CD4-positive, alpha-beta memory T cell (primary cell): ENCODE measurements at regions not wholly inside any gene's neighbourhood (a gene's known extent, or its start where the extent isn't known, plus 50 kb on each side); places are given as distances from the start of the nearest gene placed in this dataset.

ENCODE experiments used
- CTCF ChIA-PET: fragments of 350-600 bp; sonication (Branson Sonifier 250); formaldehyde crosslinking; loops from one replicate; lab custom pipeline; 2021; ENCODE audit warnings: inconsistent platforms; ENCODE audit not compliant: partially characterized antibody; lab: Charles Lee
- POLR2A ChIA-PET: fragments of 350-600 bp; sonication (Branson Sonifier 250); formaldehyde crosslinking; loops from one replicate; lab custom pipeline; 2021; ENCODE audit not compliant: partially characterized antibody; lab: Charles Lee
- DNase-seq, 5 donors: peaks; one replicate each; pipeline versions ENCODE4 v3.0.0 to v3.0.0-alpha.2; 2020 to 2022; ENCODE audit warnings: mixed read lengths in 1 of 5
- H3K27ac ChIP-seq: one replicate; pipeline ENCODE4 v1.7.0; 2013; ENCODE audit warnings: low read depth, low read length
- H3K27me3 ChIP-seq: 2 replicates; pipeline ENCODE4 v1.7.0; 2013; ENCODE audit warnings: mild to moderate bottlenecking, low read length, moderate library complexity; ENCODE audit not compliant: insufficient read depth
- H3K36me3 ChIP-seq: 2 replicates; pipeline ENCODE4 v1.7.0; 2013; ENCODE audit warnings: mild to moderate bottlenecking, low read length, moderate library complexity; ENCODE audit not compliant: insufficient read depth
- H3K4me1 ChIP-seq: 2 replicates; pipeline ENCODE4 v1.7.0; 2013; ENCODE audit warnings: mild to moderate bottlenecking, low read length, moderate library complexity; ENCODE audit not compliant: insufficient read depth
- H3K4me3 ChIP-seq, 2 donors: one replicate each; pipeline ENCODE4 v1.7.0; 2013; ENCODE audit warnings: low read length in 2 of 2, mild to moderate bottlenecking in 1 of 2
- H3K9me3 ChIP-seq, 2 donors: one replicate each; pipeline ENCODE4 v1.7.0; 2013; ENCODE audit warnings: low read length in 2 of 2, control low read depth in 1 of 2; ENCODE audit not compliant: control insufficient read depth in 1 of 2
- H3K27ac Mint-ChIP-seq, 7 donors: one replicate each; pipeline ENCODE4 v1.8.0; 2020 to 2021; ENCODE audit warnings: mixed read lengths in 7 of 7, mild to moderate bottlenecking in 6 of 7, inconsistent platforms in 3 of 7, moderate library complexity in 3 of 7
- H3K27me3 Mint-ChIP-seq, 2 donors: one replicate each; pipeline ENCODE4 v1.8.0; 2020 to 2021; ENCODE audit warnings: mixed read lengths in 2 of 2
- H3K36me3 Mint-ChIP-seq, 2 donors: one replicate each; pipeline ENCODE4 v1.8.0; 2020 to 2021; ENCODE audit warnings: mixed read lengths in 2 of 2, inconsistent platforms in 1 of 2, mild to moderate bottlenecking in 1 of 2
- H3K4me1 Mint-ChIP-seq, 4 donors: one replicate each; pipeline ENCODE4 v1.8.0; 2020 to 2021; ENCODE audit warnings: mixed read lengths in 4 of 4, mild to moderate bottlenecking in 1 of 4
- H3K4me3 Mint-ChIP-seq, 8 donors: one replicate each; pipeline ENCODE4 v1.8.0; 2020 to 2021; ENCODE audit warnings: mixed read lengths in 8 of 8, mild to moderate bottlenecking in 7 of 8, moderate library complexity in 6 of 8, inconsistent platforms in 3 of 8
- H3K9me3 Mint-ChIP-seq, 8 donors: one replicate each; pipeline ENCODE4 v1.8.0; 2020 to 2021; ENCODE audit warnings: mixed read lengths in 8 of 8, mild to moderate bottlenecking in 5 of 8, inconsistent platforms in 3 of 8, moderate library complexity in 1 of 8
- intact Hi-C: fragments of 100-400 bp; cut with micrococcal nuclease; formaldehyde crosslinking; loops from one replicate; pipeline ENCODE4 v1.15.1; 2023

DNA sequence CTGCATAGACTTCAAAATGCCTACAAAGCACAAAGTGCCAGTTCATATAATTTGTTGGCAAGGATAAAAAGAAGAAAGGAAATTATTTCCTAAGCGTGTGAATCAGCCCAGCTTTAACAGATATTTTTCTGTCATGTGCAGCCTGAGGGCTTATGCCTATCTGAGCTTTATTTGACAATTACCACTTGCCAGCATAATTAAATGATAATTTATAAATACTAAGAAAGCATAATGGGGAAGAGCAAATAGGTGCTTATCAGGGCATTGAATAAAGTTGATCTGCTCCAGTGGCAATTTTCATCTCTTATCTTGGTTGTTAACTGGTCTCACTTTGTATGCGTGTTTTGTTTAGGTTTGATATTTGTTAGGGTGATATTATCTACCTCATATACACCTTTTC is 313.4 kb upstream of the DNAJC19 start:
- Histone ChIP-seq H3K36me3 (no peaks in the 10 kb centered on the region), H3K27me3 (no peaks in the 10 kb centered on the region), H3K4me3 (no peak overlapping the region), H3K27ac (no peak overlapping the region), H3K9me3 (no peaks in the 10 kb centered on the region), H3K4me1 (no peaks in the 10 kb centered on the region)
- POLR2A ChIA-PET, result no interaction called here
- intact Hi-C loops, result no loop called here
- H3K36me3 Mint-ChIP-seq, result no peaks in the 10 kb centered on the region
- H3K27me3 Mint-ChIP-seq, result peaks cover 0 to 6% of the 10 kb centered on the region in 2 donors
- H3K4me3 Mint-ChIP-seq, result no peak overlapping the region
- H3K27ac Mint-ChIP-seq, result no peak overlapping the region
- CTCF ChIA-PET, result no interaction called here
- H3K9me3 Mint-ChIP-seq, result peaks cover 0 to 18% (median 5%) of the 10 kb centered on the region in 8 donors
- no peaks in the 10 kb centered on the region for H3K4me1 Mint-ChIP-seq
- no peak for DNase-seq

DNA sequence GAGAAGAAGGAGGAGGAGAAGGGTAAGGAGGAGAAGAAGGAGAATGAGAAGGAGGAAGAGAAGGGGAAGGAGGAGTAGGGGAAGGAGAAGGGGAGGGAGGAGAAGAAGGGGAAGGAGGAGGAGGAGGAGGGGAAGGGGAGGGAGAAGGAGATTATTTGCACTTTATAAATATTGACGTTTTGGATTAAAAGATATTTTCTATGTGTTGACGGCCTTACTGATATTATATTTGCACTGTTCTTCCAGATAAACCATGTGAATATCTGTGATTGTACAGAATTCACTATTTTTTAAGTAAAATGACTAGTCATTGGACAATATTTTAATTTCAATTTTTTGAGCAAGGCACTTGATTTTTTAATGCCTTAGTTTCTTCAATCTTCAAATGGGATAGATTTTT is 310.5 kb upstream of the DNAJC19 start:
- H3K4me1 ChIP-seq, result no peaks in the 10 kb centered on the region
- no peaks in the 10 kb centered on the region for H3K36me3 ChIP-seq
- no peak for DNase-seq
- H3K27me3 ChIP-seq, result no peaks in the 10 kb centered on the region
- intact Hi-C loops, result no loop called here
- no peak overlapping the region for H3K4me3 ChIP-seq
- CTCF ChIA-PET, result no interaction called here
- Mint-ChIP-seq H3K27me3 (peaks cover 0 to 6% of the 10 kb centered on the region in 2 donors), H3K4me3 (no peak overlapping the region), H3K4me1 (no peaks in the 10 kb centered on the region), H3K36me3 (no peaks in the 10 kb centered on the region), H3K9me3 (peaks cover 0 to 5% (median 0%) of the 10 kb centered on the region in 8 donors), H3K27ac (no peak overlapping the region)
- POLR2A ChIA-PET, result no interaction called here
- H3K9me3 ChIP-seq, result no peaks in the 10 kb centered on the region
- no peak overlapping the region for H3K27ac ChIP-seq

DNA sequence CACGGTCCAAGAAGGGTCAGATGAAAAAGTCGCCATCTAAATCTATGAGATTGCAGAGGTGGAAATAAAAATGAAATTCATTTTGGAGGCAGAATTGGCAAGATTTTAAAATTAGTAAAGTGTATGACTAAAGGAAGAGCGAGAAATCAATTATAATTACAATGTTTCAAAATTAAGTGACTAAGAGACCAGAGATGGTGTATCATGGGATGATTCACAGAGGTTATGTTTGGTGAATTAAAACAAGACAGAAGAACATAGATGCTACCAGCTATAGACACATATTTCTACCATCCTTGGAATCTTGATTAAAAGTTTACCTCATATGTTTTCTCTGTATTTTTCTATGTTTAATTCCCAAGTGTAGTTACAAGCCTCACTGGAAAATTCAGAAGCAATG is 308.9 kb upstream of the DNAJC19 start:
- Histone ChIP-seq H3K27me3 (no peaks in the 10 kb centered on the region), H3K36me3 (no peaks in the 10 kb centered on the region), H3K27ac (no peak overlapping the region), H3K9me3 (no peaks in the 10 kb centered on the region), H3K4me1 (no peaks in the 10 kb centered on the region), H3K4me3 (no peak overlapping the region)
- POLR2A ChIA-PET, result no interaction called here
- Mint-ChIP-seq H3K9me3 (peaks cover 0 to 4% (median 0%) of the 10 kb centered on the region in 8 donors), H3K27ac (no peak overlapping the region), H3K4me3 (no peak overlapping the region), H3K4me1 (no peaks in the 10 kb centered on the region), H3K36me3 (no peaks in the 10 kb centered on the region), H3K27me3 (peaks cover 0 to 6% of the 10 kb centered on the region in 2 donors)
- intact Hi-C loops, result no loop called here
- no peak for DNase-seq
- CTCF ChIA-PET, result no interaction called here

DNA sequence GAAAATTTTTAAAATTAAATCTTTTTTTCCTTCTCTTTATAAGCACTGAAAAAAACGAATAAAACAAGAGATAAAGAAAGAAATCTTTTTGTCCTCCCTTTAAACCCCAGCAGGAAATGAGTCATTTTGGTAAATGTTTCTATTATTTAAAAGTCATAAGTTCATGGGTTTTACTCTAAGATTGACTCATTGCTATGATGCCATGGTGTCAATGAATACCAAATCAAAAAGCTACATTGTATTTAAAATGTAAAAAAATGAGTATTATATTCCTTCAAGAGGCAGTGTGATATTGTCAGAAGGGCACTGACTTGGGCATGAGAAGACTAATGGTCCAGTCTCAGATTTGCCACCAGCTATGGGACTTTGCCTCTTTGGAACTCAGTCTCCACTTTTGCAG is 303.4 kb upstream of the DNAJC19 start:
- no peaks in the 10 kb centered on the region for H3K4me1 ChIP-seq
- intact Hi-C loops, result no loop called here
- H3K4me3 Mint-ChIP-seq, result no peak overlapping the region
- peaks cover 0 to 4% (median 0%) of the 10 kb centered on the region in 8 donors for H3K9me3 Mint-ChIP-seq
- H3K4me3 ChIP-seq, result no peak overlapping the region
- H3K27me3 ChIP-seq, result no peaks in the 10 kb centered on the region
- H3K27ac ChIP-seq, result no peak overlapping the region
- DNase-seq, result no peak
- no peaks in the 10 kb centered on the region for H3K36me3 ChIP-seq
- ChIA-PET POLR2A (no interaction called here), CTCF (no interaction called here)
- H3K36me3 Mint-ChIP-seq, result no peaks in the 10 kb centered on the region
- no peak overlapping the region for H3K27ac Mint-ChIP-seq
- H3K27me3 Mint-ChIP-seq, result peaks cover 0 to 1% of the 10 kb centered on the region in 2 donors
- H3K4me1 Mint-ChIP-seq, result no peaks in the 10 kb centered on the region
- H3K9me3 ChIP-seq, result no peaks in the 10 kb centered on the region

DNA sequence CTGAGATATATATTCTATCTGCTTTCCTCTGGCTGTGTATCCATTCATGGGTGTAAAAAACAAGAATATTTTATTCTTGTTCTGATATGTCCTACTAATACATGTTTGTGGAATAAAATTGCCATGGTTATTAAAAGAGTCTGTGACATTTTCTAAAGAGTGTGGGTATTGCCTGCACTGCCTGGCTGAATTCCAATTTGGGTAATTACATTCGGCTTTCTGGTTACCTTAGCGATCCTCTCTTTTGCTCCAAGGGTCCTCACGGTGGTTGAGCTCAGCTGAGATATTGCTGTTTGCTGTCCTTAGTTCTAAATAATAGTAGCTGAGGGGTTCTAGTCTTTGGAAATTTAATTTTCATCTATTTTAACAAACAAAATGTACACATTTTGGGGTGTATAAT is 301.4 kb upstream of the DNAJC19 start:
- no peaks in the 10 kb centered on the region for H3K27me3 Mint-ChIP-seq
- H3K36me3 ChIP-seq, result no peaks in the 10 kb centered on the region
- no peaks in the 10 kb centered on the region for H3K4me1 ChIP-seq
- no peaks in the 10 kb centered on the region for H3K9me3 ChIP-seq
- DNase-seq, result no peak
- H3K27ac Mint-ChIP-seq, result no peak overlapping the region
- no peaks in the 10 kb centered on the region for H3K36me3 Mint-ChIP-seq
- H3K4me1 Mint-ChIP-seq, result no peaks in the 10 kb centered on the region
- ChIA-PET POLR2A (no interaction called here), CTCF (no interaction called here)
- H3K27me3 ChIP-seq, result no peaks in the 10 kb centered on the region
- H3K27ac ChIP-seq, result no peak overlapping the region
- H3K4me3 Mint-ChIP-seq, result no peak overlapping the region
- peaks cover 0 to 2% (median 0%) of the 10 kb centered on the region in 8 donors for H3K9me3 Mint-ChIP-seq
- intact Hi-C loops, result no loop called here
- H3K4me3 ChIP-seq, result no peak overlapping the region

DNA sequence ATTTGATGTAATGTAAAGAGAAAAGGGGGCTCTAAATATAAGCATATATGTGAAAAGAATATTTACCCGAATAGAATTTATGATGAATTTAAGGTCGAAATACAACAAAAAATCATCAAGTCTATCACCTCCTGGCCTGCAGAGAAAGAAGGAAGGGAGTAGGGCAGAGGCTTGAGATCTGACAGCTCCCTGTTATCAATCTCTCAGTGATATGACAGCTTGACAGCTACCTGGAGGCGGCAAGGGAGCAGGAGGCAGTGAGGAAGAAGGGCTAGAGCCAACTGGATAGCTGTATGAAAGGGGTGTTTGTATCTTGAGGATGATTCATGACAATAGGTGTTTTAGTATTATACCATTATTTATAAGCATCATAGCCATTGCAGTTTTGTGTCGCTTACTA is 299.8 kb upstream of the DNAJC19 start:
- CTCF ChIA-PET, result no interaction called here
- no peak overlapping the region for H3K4me3 ChIP-seq

DNA sequence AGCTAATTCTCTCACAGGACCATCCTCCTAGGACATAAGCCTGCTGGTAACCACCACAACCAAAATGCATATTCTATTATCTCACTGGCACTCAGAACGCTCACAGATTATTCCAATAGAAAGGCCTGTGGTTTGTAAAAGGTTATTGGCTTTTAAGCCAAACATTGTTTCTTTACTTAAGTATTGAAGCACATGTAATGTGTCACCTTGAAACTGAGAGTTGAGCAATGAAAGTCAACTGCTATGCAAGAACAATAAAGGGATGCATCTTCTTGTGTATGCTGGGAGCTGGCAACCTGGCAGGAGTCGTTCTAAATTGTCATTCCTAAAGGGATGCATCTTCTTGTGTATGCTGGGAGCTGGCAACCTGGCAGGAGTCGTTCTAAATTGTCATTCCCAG is 298.6 kb upstream of the DNAJC19 start:
- H3K36me3 ChIP-seq, result no peaks in the 10 kb centered on the region
- H3K4me1 ChIP-seq, result no peaks in the 10 kb centered on the region
- ChIA-PET POLR2A (no interaction called here), CTCF (no interaction called here)
- H3K9me3 Mint-ChIP-seq, result peaks cover 0 to 4% (median 1%) of the 10 kb centered on the region in 8 donors
- DNase-seq, result no peak
- H3K27me3 Mint-ChIP-seq, result no peaks in the 10 kb centered on the region
- no peaks in the 10 kb centered on the region for H3K4me1 Mint-ChIP-seq
- no peaks in the 10 kb centered on the region for H3K9me3 ChIP-seq
- no peaks in the 10 kb centered on the region for H3K36me3 Mint-ChIP-seq
- H3K27ac ChIP-seq, result no peak overlapping the region
- no peaks in the 10 kb centered on the region for H3K27me3 ChIP-seq
- intact Hi-C loops, result no loop called here
- no peak overlapping the region for H3K4me3 ChIP-seq
- H3K27ac Mint-ChIP-seq, result no peak overlapping the region
- no peak overlapping the region for H3K4me3 Mint-ChIP-seq

More for the DNA sequence above, 299.8 kb upstream of the DNAJC19 start:
- Mint-ChIP-seq H3K27me3 (no peaks in the 10 kb centered on the region), H3K36me3 (no peaks in the 10 kb centered on the region), H3K4me1 (no peaks in the 10 kb centered on the region), H3K4me3 (no peak overlapping the region), H3K27ac (no peak overlapping the region), H3K9me3 (peaks cover 0 to 3% (median under 1%) of the 10 kb centered on the region in 8 donors)
- Histone ChIP-seq H3K27ac (no peak overlapping the region), H3K36me3 (no peaks in the 10 kb centered on the region), H3K27me3 (no peaks in the 10 kb centered on the region), H3K4me1 (no peaks in the 10 kb centered on the region), H3K9me3 (no peaks in the 10 kb centered on the region)
- intact Hi-C loops, result no loop called here
- POLR2A ChIA-PET, result no interaction called here
- no peak for DNase-seq

DNA sequence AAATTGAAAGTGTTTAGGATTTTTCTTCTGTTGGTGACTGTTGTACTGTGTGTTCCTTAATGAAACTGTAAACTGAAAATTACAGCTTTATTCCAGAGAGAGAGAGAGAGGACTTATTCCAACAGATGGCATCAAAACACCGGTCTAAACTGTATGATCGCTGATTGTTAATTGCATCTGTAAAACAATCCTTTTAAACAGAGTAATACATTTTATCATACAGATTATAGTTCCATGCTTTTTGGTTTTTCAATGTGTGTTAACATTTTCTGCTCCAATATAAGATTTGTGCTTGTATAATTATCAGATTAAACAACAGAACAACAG is 289.7 kb upstream of the DNAJC19 start:
- intact Hi-C loops, result no loop called here
- CTCF ChIA-PET, result interaction anchor here (2.3 kb wide), 1 partner anchor 1350 kb away, joined by 14 read pairs; no protein-coding TSS in a partner anchor
- H3K9me3 Mint-ChIP-seq, result peaks cover 0 to 4% (median 0%) of the 10 kb centered on the region in 8 donors

More for the DNA sequence above, 289.7 kb upstream of the DNAJC19 start:
- H3K36me3 ChIP-seq, result no peaks in the 10 kb centered on the region
- no peaks in the 10 kb centered on the region for H3K36me3 Mint-ChIP-seq
- POLR2A ChIA-PET, result no interaction called here
- peaks cover 0 to 3% (median 0%) of the 10 kb centered on the region in 4 donors for H3K4me1 Mint-ChIP-seq
- H3K4me1 ChIP-seq, result no peaks in the 10 kb centered on the region
- no peak overlapping the region for H3K27ac Mint-ChIP-seq
- no peak for DNase-seq
- no peak overlapping the region for H3K4me3 ChIP-seq
- no peak overlapping the region for H3K27ac ChIP-seq
- H3K9me3 ChIP-seq, result no peaks in the 10 kb centered on the region
- H3K4me3 Mint-ChIP-seq, result no peak overlapping the region
- no peaks in the 10 kb centered on the region for H3K27me3 ChIP-seq
- H3K27me3 Mint-ChIP-seq, result peaks cover 0 to 1% of the 10 kb centered on the region in 2 donors
